ENCODE measurements at regions not wholly inside any gene's neighbourhood (a gene's known extent, or its start where the extent isn't known, plus 50 kb on each side); places are given as distances from the start of the nearest gene placed in this dataset.

DNA sequence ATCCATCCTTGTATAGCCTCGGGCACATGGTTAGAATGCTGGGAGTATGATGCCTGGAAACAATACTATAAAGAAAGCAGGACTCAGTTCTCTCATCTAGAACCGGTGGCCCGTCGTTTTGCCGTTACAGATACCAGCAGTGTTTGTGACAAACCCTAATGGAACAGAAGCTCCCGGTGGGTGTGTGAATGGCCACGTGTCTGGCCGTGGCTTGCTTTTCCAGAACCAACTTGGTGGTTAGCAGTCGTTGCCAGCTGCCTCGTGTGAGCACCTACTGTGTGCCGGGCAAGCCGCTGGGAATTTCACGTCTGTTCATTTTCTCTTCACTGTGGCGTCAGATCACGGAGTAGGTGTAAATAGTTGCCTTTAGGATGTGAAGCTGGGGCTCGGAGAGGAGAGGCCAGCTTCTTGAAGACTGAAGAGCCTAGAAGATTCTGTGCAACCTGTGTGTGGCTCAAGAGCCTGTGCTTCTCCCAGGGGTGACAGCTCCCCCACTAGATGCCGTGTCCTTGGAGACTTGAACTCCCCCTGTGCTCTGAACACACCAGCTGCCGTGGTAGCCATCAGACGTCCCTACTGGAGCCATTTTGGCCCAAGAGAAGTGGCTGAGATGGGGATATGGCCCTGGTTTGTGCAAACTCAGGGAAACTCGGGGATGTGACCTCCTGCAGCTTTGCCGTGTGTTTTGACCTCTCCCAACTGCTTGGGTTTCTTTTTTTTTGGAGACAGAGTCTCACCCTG is 57.5 kb upstream of the PPARA start:
- Histone ChIP-seq H3K27ac (ENCODE audit: low read depth, low read length) (no peak overlapping the region), H3K4me1 (ENCODE audit: control insufficient read depth in 1 of 2, insufficient read depth in 2 of 2, low read length in 2 of 2) (peaks cover 14 to 19% of the 10 kb centered on the region in 2 donors), H3K27me3 (ENCODE audit: control insufficient read depth in 1 of 2, insufficient read depth in 2 of 2, low read length in 2 of 2) (no peaks in the 10 kb centered on the region), H3K4me3 (ENCODE audit: low read depth in 1 of 2, low read length in 2 of 2) (no peak overlapping the region), H3K9me3 (ENCODE audit: control insufficient read depth in 1 of 2, low read length in 2 of 2) (no peaks in the 10 kb centered on the region), H3K36me3 (ENCODE audit: control insufficient read depth in 1 of 2, insufficient read depth in 2 of 2, low read length in 2 of 2) (peaks cover 0 to 50% of the 10 kb centered on the region in 2 donors), H3K9ac (ENCODE audit: low read depth in 1 of 2, low read length in 2 of 2) (no peak overlapping the region)

- Histone ChIP-seq H3K4me1 (ENCODE audit: control insufficient read depth in 1 of 2, insufficient read depth in 2 of 2, low read length in 2 of 2) (peaks cover 14 to 18% of the 10 kb centered on the region in 2 donors), H3K27ac (ENCODE audit: low read depth, low read length) (peak overlapping the region; percentile 6)
These were observed 56.5 kb upstream of the PPARA start for GRCh38 chr22:46093796-46094195.

GRCh38 chr22:46094676-46095075 is 55.6 kb upstream of the PPARA start:
- H3K27ac ChIP-seq (ENCODE audit: low read depth, low read length), result no peak overlapping the region
- peaks cover 2 to 54% of the 10 kb centered on the region in 2 donors for H3K36me3 ChIP-seq (ENCODE audit: control insufficient read depth in 1 of 2, insufficient read depth in 2 of 2, low read length in 2 of 2)
- no peak overlapping the region for H3K9ac ChIP-seq (ENCODE audit: low read depth in 1 of 2, low read length in 2 of 2)
- H3K9me3 ChIP-seq (ENCODE audit: control insufficient read depth in 1 of 2, low read length in 2 of 2), result no peaks in the 10 kb centered on the region
- no peak overlapping the region for H3K4me3 ChIP-seq (ENCODE audit: low read depth in 1 of 2, low read length in 2 of 2)
- H3K4me1 ChIP-seq (ENCODE audit: control insufficient read depth in 1 of 2, insufficient read depth in 2 of 2, low read length in 2 of 2), result peaks cover 6 to 9% of the 10 kb centered on the region in 2 donors
- no peaks in the 10 kb centered on the region for H3K27me3 ChIP-seq (ENCODE audit: control insufficient read depth in 1 of 2, insufficient read depth in 2 of 2, low read length in 2 of 2)

More at GRCh38 chr22:46093796-46094195, 56.5 kb upstream of the PPARA start:
- Histone ChIP-seq H3K4me3 (ENCODE audit: low read depth in 1 of 2, low read length in 2 of 2) (no peak overlapping the region), H3K9ac (ENCODE audit: low read depth in 1 of 2, low read length in 2 of 2) (no peak overlapping the region), H3K27me3 (ENCODE audit: control insufficient read depth in 1 of 2, insufficient read depth in 2 of 2, low read length in 2 of 2) (no peaks in the 10 kb centered on the region), H3K36me3 (ENCODE audit: control insufficient read depth in 1 of 2, insufficient read depth in 2 of 2, low read length in 2 of 2) (peaks cover 0 to 54% of the 10 kb centered on the region in 2 donors), H3K9me3 (ENCODE audit: control insufficient read depth in 1 of 2, low read length in 2 of 2) (no peaks in the 10 kb centered on the region)

DNA sequence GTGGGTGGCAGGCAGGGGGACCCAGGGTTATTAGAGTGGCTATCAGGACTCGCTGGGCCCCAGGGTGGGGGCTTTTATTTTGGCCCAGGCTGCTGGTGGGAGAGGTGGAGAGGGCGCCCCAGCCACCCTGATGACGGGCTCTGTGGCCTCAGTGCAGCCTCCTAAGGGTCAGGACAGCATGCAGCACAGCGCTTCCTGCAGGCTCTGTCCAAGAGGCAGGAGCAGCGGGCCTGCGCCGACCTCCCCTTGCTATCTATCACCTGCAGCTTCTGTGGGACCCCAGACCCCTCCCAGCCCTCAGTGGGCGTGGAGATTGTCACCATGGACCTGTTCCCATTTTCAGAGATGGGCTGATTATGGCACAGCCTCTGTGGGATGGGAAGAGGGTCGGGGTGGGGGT is 54.3 kb upstream of the PPARA start:
- Histone ChIP-seq H3K9ac (ENCODE audit: low read depth in 1 of 2, low read length in 2 of 2) (no peak overlapping the region), H3K27me3 (ENCODE audit: control insufficient read depth in 1 of 2, insufficient read depth in 2 of 2, low read length in 2 of 2) (no peaks in the 10 kb centered on the region), H3K27ac (ENCODE audit: low read depth, low read length) (no peak overlapping the region), H3K9me3 (ENCODE audit: control insufficient read depth in 1 of 2, low read length in 2 of 2) (no peaks in the 10 kb centered on the region), H3K36me3 (ENCODE audit: control insufficient read depth in 1 of 2, insufficient read depth in 2 of 2, low read length in 2 of 2) (peaks cover 9 to 62% of the 10 kb centered on the region in 2 donors), H3K4me3 (ENCODE audit: low read depth in 1 of 2, low read length in 2 of 2) (no peak overlapping the region), H3K4me1 (ENCODE audit: control insufficient read depth in 1 of 2, insufficient read depth in 2 of 2, low read length in 2 of 2) (peaks cover 0 to 5% of the 10 kb centered on the region in 2 donors)

DNA sequence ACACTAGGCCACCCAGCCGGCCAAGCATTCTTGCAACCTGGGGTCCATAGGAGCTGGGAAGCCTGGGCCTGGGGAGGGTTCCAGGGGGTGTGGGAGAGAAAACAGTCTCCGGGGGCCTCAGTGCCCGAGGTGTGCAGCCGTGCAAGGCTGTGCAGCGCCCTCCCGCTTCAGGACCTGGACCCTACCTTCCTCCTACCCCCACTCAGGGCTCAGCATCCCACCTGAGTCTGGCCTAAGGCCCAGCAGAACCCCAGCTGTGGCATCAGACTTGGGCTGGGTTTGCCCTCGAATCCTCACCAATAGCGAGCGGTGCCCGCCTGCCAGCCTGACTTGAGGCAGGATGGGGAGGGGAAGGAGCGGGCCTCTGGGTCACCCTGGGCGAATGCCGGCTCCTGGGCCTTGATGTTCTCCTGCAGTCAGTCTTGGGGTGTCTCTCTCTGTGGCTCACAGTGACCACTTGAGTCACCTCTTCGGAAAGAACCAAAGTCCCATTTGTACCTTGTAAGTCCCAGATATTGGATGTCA is 53.6 kb upstream of the PPARA start:
- peaks cover 15 to 60% of the 10 kb centered on the region in 2 donors for H3K36me3 ChIP-seq (ENCODE audit: control insufficient read depth in 1 of 2, insufficient read depth in 2 of 2, low read length in 2 of 2)
- H3K9ac ChIP-seq (ENCODE audit: low read depth in 1 of 2, low read length in 2 of 2), result no peak overlapping the region
- no peaks in the 10 kb centered on the region for H3K9me3 ChIP-seq (ENCODE audit: control insufficient read depth in 1 of 2, low read length in 2 of 2)
- no peak overlapping the region for H3K4me3 ChIP-seq (ENCODE audit: low read depth in 1 of 2, low read length in 2 of 2)
- H3K4me1 ChIP-seq (ENCODE audit: control insufficient read depth in 1 of 2, insufficient read depth in 2 of 2, low read length in 2 of 2), result peaks cover 0 to 5% of the 10 kb centered on the region in 2 donors
- H3K27ac ChIP-seq (ENCODE audit: low read depth, low read length), result no peak overlapping the region
- H3K27me3 ChIP-seq (ENCODE audit: control insufficient read depth in 1 of 2, insufficient read depth in 2 of 2, low read length in 2 of 2), result no peaks in the 10 kb centered on the region

- Histone ChIP-seq H3K9ac (ENCODE audit: low read depth in 1 of 2, low read length in 2 of 2) (no peak overlapping the region), H3K27me3 (ENCODE audit: control insufficient read depth in 1 of 2, insufficient read depth in 2 of 2, low read length in 2 of 2) (no peaks in the 10 kb centered on the region), H3K36me3 (ENCODE audit: control insufficient read depth in 1 of 2, insufficient read depth in 2 of 2, low read length in 2 of 2) (peaks cover 21 to 60% of the 10 kb centered on the region in 2 donors), H3K4me1 (ENCODE audit: control insufficient read depth in 1 of 2, insufficient read depth in 2 of 2, low read length in 2 of 2) (peaks cover 0 to 5% of the 10 kb centered on the region in 2 donors), H3K4me3 (ENCODE audit: low read depth in 1 of 2, low read length in 2 of 2) (no peak overlapping the region), H3K9me3 (ENCODE audit: control insufficient read depth in 1 of 2, low read length in 2 of 2) (no peaks in the 10 kb centered on the region), H3K27ac (ENCODE audit: low read depth, low read length) (no peak overlapping the region)
These were observed 52.9 kb upstream of the PPARA start for GRCh38 chr22:46097268-46097900.

DNA sequence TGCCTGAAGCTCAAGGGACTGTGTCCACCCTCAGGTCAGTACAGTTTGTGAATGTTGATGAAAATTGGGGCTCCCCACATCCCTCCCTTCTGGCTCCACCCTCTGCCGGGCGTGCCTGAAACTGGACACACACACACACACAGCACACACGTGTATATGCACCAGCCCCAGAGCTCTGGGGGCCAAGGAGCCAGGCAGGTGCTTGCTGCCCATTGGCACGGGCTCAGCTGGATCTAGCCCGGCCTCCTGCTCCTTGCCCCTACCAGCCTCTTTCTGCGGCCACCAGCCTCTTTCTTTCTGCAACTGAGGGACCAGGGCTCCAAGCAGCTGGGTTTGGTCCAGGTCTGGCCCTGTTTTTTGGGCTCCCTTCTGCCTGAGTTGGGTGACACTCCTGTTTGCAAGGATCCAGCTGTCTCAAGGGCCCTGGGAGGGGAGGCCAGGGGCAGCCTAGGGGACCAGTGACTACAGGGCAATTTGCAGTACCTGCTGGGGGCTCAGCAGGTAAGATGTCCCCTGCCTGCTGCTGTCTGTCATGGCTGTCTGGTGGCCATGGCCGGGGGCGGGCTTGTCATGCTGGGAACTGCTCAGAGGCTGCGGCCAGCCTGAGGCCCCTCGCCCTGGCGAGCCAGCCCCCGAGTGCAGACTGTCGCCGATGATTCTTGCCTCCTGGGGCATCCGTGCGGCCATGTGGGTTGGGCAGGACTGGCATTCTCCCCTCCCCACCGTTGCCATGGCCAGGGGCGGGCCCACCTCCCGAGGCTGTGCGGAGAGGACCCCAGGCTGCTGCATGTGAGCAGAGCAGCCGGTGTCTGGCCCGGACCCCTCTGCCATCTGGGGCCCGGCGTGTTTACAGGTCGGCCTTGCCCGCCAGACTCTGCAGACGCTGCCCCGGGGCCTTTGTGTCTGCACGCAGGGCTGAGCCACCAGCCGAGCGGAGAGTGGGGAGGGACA is 51.5 kb upstream of the PPARA start:
- no peak overlapping the region for H3K27ac ChIP-seq (ENCODE audit: low read depth, low read length)
- H3K9me3 ChIP-seq (ENCODE audit: control insufficient read depth in 1 of 2, low read length in 2 of 2), result no peaks in the 10 kb centered on the region
- H3K27me3 ChIP-seq (ENCODE audit: control insufficient read depth in 1 of 2, insufficient read depth in 2 of 2, low read length in 2 of 2), result no peaks in the 10 kb centered on the region
- peaks cover 0 to 6% of the 10 kb centered on the region in 2 donors for H3K4me1 ChIP-seq (ENCODE audit: control insufficient read depth in 1 of 2, insufficient read depth in 2 of 2, low read length in 2 of 2)
- peaks cover 25 to 59% of the 10 kb centered on the region in 2 donors for H3K36me3 ChIP-seq (ENCODE audit: control insufficient read depth in 1 of 2, insufficient read depth in 2 of 2, low read length in 2 of 2)
- no peak overlapping the region for H3K9ac ChIP-seq (ENCODE audit: low read depth in 1 of 2, low read length in 2 of 2)
- H3K4me3 ChIP-seq (ENCODE audit: low read depth in 1 of 2, low read length in 2 of 2), result no peak overlapping the region

GRCh38 chr22:46099740-46100139 is 50.6 kb upstream of the PPARA start:
- Histone ChIP-seq H3K27me3 (ENCODE audit: control insufficient read depth in 1 of 2, insufficient read depth in 2 of 2, low read length in 2 of 2) (no peaks in the 10 kb centered on the region), H3K9me3 (ENCODE audit: control insufficient read depth in 1 of 2, low read length in 2 of 2) (no peaks in the 10 kb centered on the region), H3K4me1 (ENCODE audit: control insufficient read depth in 1 of 2, insufficient read depth in 2 of 2, low read length in 2 of 2) (peaks cover 3 to 9% of the 10 kb centered on the region in 2 donors), H3K4me3 (ENCODE audit: low read depth in 1 of 2, low read length in 2 of 2) (no peak overlapping the region), H3K9ac (ENCODE audit: low read depth in 1 of 2, low read length in 2 of 2) (no peak overlapping the region), H3K27ac (ENCODE audit: low read depth, low read length) (no peak overlapping the region), H3K36me3 (ENCODE audit: control insufficient read depth in 1 of 2, insufficient read depth in 2 of 2, low read length in 2 of 2) (peaks cover 25 to 58% of the 10 kb centered on the region in 2 donors)

- Histone ChIP-seq H3K36me3 (ENCODE audit: control insufficient read depth in 1 of 2, insufficient read depth in 2 of 2, low read length in 2 of 2) (peaks cover 25 to 60% of the 10 kb centered on the region in 2 donors), H3K4me1 (ENCODE audit: control insufficient read depth in 1 of 2, insufficient read depth in 2 of 2, low read length in 2 of 2) (peaks cover 11 to 17% of the 10 kb centered on the region in 2 donors), H3K27ac (ENCODE audit: low read depth, low read length) (no peak overlapping the region), H3K4me3 (ENCODE audit: low read depth in 1 of 2, low read length in 2 of 2) (no peak overlapping the region), H3K27me3 (ENCODE audit: control insufficient read depth in 1 of 2, insufficient read depth in 2 of 2, low read length in 2 of 2) (no peaks in the 10 kb centered on the region), H3K9ac (ENCODE audit: low read depth in 1 of 2, low read length in 2 of 2) (no peak overlapping the region), H3K9me3 (ENCODE audit: control insufficient read depth in 1 of 2, low read length in 2 of 2) (no peaks in the 10 kb centered on the region)
These were observed 49.8 kb upstream of the PPARA start for GRCh38 chr22:46100401-46101105.

Measured in duodenal mucosa (tissue), 2 donors.